Bone marrow (tissue), 2 donors: ENCODE measurements at regions not wholly inside any gene's neighbourhood (a gene's known extent, or its start where the extent isn't known, plus 50 kb on each side); places are given as distances from the start of the nearest gene placed in this dataset.
A peak's percentile ranks its signal among the peaks of the same experiment; 100 is the strongest.
"Not testable (repeated sequence)": the region's sequence is repeated elsewhere in the genome, so short reads cannot be mapped to it uniquely, and the experiment has no call there.

Experiments used
- DNase-seq, 2 donors: peaks; one replicate each; lab custom pipeline; 2025; lab: John Stamatoyannopoulos, UW

DNA sequence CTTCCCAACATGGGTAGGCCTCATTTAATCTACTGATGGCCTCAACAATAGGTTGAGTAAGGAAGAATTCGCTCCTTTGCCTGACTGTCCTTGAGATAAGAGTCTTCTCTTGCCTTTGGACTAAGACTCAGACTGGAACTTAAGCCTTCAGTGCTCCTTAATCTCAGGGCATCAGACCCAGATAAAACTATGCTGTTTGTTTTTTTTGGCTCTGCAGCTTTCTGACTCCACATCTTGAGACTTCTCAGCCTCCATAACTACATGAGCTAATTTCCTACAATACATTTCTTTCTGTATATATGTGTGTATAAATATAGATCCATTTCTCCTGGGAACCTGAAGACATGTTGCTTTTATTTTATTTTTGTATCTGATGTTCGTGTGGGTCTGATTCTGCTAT is 1470.7 kb upstream of the PRMT6 start:
- no peak for DNase-seq

DNA sequence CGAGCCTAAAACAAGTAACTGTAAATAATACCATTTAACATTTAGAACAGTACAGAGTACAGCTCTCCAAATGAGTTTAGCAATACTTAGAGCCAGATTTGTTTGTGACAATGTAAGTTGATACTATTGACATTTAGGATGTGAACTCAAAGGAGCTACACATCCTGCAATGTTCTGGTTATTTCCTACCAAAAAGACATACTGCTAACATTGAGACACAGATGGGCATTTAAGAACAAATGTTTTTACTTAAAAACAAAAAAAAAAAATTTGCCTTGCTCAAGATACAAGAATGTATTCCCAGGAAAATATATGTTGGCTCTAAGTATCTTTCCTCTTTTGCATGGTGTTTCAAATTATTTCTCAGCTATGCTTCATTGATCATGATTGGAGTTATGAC is 1464.8 kb upstream of the PRMT6 start:
- DNase-seq = no peak

DNA sequence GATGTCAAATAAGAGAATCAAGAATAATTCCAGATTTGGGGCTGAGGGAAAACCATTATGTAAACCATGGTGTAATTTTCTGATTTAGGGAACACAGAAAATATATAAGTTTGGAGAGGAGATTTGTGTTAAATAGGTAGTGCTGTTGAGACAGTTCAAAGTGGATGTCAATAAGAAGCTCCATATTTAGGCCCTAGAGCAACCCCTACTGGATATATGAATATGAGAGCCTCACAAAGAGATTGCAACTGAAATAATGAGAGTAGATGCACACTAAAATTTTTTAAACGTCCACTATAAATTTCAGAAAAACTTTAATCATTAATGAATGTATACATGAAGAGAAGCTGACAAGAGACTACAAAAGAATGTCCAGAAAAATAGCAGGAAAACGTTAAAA is 1447.8 kb upstream of the PRMT6 start:
- DNase-seq = no peak

DNA sequence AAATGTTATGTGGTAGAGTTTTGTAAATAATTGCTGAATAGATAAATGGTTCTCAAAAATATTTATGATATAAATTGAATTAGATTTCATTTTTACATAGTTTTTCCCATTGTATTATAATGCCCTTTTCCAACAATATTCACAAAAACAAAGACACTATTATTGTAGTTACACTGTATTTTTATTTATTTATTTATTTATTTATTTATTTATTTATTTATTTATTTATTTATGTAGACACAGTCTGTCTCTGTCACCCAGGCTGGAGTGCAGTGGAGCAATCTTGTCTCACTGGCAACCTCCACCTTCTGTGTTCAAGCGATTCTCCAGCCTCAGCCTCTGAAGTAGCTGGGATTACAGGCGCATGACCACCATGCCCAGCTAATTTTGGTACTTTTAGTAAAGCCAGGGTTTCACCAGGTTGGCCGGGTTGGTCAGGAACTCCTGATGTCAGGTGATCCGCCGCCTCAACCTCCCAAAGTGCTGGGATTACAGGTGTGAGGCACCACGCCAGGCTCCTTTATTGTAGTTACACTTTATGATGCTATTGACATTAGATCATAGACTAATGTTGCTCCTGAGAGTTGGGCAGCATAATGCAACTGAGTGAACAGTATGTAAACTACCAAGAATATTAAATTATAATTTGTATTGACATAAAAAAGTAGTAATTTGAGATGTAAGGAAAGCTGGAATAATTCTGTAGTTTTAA is 1430.0 kb upstream of the PRMT6 start:
- no peak for DNase-seq

DNA sequence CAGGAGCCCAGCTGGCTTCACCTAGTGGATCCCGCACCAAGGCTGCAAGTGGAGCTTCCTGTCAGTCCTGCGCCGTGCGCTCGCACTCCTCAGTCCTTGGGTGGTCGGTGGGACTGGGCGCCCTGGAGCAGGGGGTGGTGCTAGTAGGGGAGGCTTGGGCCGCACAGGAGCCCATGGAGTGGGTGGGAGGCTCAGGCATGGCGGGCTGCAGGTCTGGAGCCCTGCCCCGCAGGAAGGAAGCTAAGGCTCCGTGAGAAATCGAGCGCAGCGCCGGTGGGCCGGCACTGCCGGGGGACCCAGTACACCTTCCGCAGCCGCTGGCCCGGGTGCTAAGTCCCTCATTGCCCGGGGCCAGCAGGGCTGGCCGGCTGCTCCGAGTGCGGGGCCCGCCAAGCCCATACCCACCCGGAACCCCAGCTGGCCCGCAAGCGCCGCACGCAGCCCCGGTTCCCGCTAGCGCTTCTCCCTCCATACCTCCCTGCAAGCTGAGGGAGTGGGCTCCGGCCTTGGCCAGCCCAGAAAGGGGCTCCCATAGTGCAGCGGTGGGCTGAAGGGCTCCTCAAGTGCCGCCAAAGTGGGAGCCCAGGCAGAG is 1425.2 kb upstream of the PRMT6 start:
- not testable (repeated sequence) for DNase-seq

DNA sequence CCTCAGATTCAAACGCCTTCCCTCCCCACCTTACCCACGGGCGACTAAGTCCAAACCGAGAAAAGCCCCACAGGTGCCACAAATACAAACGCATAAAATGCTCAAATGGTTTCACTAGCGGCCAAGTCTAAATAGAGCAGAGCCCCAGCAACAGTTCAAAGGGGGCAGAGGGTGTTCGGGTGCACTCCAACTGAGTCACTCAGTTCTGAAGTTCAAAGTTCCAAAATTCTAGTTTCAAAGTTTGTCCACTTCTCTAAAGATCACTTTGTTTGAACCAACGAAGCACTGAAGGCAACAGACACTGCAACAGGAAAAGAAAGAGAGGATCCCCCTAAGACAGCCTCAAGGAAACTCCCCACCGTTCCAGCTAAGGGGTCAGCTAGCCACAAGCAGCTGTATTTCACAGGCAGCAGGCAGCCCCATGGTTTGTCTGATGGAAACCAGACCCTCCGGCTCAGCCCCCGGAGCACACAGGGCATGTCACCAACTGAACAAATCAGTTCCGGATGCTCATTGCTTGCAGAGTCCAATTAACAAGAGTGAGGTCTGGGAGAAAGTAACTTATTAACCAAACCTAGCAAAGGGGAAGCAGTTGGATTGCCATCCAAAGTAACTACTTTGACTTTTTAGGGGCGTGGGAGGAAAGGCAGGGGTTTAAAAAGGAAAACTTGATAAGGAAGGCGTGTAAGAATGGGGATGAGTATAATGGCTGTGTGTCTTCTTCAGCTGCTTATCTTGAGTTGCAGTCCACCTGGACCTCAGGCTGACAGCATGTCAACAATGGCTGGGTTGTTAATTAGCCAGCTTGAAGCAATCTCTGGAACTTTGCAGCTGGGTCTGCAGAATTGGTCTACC is 1423.9 kb upstream of the PRMT6 start:
- no peak for DNase-seq

DNA sequence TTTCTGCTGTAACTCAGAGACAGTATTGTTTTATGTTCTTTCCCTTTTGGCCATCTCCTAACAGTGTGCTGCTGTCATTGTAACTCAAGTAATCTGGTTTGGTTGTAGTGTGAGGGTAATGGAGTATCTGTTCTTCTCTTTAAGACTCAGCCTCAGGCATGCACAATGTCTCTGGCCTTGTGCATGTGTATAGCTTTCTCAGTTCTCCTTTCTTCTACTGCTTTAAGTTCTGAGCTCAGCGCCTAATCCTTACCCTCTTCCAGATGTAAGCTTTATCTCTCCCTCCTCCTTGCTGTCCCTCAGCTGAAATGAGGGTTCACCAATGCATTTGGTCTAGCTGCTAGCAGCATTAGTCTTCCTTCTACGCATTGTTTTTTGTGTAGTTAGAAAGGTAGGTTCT is 1420.4 kb upstream of the PRMT6 start:
- DNase-seq = no peak

DNA sequence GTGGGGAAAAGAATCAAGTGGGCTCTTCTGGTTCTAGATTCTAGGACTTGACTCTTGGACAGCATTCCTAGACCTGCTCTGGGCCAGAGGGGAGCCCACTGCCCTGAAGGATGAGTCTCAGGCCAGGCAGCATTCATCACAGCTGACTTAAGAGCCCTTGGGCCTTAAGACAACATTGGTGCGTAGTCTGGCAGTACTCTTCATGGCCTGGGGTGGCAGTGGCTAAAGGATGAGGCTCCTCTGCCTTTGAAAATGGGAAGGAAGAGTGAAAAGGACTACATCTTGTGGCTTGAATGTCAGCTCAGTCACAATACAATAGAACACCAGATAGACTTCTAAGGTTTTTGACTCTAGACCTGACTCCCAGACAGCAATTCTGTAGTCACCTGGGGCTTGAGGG is 1415.1 kb upstream of the PRMT6 start:
- no peak for DNase-seq

DNA sequence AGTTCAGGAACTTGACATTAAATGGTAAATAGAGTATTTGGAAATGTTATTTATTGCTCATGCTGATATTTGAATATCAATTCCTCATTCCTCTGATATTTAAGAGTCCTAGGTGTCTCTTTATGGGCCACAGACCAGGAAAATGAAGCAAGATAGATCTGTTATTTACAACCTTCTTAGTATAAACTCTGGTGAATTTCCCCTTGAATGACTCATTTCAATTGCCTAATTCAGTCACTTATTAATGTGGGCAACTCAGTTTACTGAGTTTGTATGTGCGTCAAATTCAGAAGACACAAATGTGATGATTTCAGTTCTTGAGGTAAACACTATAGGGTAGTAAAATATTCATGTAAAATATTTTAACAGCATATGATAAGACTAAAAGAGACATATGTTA is 1404.4 kb upstream of the PRMT6 start:
- DNase-seq = no peak

DNA sequence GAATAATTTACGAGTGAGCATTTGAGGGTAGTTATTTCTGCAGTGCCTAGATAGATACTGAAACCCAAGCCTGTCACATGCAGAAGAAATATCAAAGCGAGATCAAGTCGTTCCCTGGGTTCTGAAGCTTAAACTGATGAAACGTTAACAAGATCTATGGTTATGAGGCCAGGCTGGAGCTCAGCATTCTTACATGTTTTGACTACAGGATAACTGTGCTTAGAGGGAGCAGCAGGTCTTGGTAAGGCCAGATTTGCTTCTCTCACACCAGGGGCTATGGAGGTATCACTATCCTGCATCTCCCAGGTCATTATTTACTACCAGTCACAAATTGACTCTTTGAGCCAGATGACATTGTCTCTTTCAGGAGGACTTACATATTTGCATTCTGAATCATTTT is 1401.4 kb upstream of the PRMT6 start:
- DNase-seq = no peak

DNA sequence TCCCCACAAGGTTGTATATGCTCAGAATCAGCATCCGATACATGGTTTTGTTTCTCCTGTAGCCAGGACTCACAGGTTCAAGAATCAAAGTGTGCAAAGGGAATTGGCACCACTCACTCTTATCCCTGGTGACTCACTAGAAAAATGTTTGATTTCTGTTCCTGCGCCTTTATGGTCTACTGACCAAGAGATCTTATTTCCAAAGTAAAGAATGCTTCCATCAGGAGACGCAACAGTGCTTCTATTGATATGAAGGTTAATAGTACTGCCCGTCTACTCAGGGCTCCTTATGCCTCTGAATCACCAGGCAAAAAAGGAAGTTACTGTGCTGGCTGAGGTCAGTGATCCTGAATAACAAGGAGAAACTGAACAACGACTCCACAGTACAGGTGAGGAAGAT is 1392.0 kb upstream of the PRMT6 start:
- no peak for DNase-seq

DNA sequence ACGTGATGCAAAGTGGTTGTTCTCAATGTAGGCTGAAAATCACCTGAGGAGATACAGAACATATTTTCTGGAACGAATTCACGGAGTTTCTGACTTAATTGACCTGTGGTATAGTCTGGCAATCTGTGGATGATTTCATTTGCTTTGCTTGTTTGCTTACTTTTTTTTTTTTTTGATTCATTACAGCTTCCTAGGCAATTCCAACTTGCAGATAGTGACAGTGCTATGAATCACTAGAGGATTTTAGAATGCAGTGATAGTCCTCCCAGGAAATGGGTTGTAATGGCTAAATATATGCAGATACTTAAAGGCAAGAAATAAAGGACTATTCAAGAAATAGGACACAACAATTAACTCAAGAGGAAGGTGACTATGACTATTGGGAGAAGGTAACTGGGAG is 1378.1 kb upstream of the PRMT6 start:
- no peak for DNase-seq

DNA sequence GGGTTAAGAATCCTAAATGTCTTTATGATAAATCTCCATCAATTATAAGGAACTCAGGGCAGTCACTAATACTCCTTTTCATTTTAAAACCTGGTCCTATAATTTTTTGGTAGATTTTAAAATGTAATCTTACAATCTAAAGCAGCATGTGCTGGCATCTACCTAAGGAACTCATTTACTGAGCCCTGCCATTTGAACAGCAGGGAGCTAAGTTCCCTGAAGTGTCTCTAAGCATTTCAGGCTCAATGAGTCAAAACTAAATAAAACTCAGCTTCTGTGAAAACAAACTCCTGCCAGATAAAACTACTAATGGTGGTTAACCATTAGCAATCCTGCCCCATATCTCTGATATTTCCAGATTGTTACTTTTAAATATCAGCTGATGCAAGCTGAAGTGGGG is 1371.8 kb upstream of the PRMT6 start:
- no peak for DNase-seq

DNA sequence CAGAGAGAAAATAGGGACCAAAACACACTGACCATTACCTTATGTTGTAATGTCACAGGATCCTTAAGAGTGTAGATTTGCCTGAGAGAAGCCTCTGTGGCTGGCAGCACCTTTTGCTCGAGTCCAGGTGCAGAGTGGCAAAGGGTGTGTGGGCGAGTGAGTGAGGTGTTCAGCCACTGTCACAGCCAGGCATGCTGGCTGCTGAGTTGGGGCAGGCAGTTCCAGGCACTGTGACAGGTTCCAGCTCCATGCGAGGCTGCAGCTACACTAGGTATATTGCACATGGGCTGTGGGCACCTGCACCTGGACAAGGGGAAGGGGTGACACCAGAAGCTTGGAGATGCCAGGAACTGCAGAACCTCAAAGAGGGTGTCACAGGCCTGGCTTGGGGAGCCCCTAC is 1370.4 kb upstream of the PRMT6 start:
- no peak for DNase-seq

DNA sequence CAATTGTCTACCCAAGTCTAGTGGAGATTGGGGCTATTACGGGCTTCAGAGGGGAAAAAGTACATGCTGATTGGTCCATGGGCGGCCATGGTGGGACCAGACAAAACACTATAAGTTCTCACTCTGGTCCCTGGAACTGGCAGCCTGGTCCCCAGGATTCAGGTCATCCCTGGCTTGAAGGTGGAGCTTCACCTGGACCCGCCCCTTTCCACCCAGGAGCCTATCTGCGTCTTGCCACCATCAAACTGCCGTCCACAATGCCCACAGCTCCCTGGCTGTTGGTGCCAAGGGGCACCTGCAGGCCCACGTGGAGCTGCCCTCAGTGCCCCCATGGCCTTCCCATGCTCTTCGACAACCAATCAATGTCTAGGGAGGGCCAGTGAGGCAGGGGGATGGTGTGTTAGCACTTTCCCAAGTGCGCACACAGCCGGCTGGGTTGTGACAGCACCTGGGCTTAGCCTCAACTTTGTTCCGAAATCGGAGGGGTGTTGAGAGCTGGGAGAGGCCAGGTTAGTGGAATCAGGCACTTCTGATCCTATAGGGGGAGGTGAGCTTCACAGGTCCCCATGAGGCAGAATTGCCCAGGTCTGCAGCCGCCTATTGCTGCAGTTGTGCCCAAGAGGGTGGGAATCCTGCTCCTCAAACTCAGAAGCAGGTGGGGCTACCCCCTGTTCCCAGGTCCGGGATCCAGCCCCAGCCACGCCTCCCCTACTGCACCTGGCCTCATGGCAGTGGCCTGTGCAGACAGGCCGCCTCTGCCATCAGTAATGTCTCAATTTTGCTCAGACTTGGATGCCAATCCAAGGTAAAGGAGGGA is 1369.4 kb upstream of the PRMT6 start:
- no peak for DNase-seq

DNA sequence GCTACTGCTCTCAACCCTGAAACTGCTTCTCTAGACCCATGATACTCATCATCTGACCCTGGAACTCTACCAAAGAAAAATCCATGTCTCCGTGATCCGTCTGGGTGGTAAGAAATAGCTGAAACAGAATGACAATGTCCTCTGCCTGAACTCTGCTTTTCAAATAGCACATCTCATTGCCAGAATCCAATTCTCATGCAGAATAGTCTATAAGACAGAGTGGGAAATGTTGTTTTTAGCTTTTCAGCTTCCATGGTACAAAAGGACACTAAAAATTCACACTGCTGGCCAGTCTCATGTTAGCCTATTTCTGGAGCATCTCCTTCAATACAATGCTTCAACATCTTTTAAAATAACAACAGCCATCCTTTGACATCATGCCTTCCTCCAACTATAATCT is 1355.8 kb upstream of the PRMT6 start:
- DNase-seq = no peak

DNA sequence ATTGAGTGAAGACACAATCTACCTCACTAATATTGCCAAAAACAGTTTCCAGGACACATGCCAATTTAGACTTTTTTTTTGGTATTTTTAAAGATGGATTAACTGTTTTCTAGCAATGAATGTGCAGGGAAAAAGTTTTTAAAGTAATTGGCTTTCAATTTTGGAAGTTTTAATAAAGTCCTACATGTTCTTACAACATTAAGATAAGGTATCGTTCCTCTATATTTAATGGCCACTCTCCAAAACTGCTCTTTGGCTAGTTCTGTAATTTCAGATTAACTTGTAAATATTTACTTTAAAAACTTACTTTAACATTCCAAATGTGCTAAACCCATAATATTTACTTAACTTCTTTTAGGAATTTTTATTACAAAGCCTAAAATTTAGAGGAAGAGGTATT is 1332.2 kb upstream of the PRMT6 start:
- DNase-seq = no peak

DNA sequence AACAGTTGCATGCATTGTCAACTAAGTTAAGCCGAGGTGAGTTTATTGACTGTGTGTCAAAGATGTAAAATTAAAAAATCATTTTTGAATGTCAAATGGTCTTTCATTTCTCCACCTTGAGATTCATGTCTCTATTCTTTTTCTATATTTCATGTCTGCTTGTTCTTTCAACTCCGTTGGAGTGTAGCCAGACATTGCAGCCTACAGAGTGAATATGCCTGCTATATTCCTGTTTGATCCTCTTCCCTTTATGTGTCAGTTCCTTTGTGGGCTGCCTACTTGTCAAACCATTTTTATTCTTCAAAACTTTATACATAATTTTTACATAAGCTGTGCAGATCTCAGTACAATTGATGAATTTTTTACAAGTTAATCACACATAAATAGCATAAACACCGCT is 1325.8 kb upstream of the PRMT6 start:
- no peak for DNase-seq

DNA sequence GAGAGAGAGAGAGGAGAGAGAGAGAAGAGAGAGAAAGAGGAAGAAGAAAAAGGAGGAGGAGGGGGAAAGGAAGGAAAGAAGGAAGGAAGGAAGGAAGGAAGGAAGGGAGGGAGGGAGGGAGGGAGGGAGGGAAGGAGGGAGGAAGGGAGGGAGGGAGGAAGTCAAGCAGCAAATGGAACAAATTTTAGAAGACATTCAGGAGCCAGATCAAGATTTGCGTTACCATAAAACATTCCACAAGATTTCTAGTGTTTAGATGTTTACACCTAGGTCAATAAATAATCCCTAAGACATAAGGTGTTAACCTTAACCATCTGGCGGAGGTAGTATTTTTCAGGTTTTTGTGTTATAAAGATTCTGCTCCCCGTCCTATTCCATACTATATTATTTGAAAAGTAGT is 1320.1 kb upstream of the PRMT6 start:
- DNase-seq = no peak

DNA sequence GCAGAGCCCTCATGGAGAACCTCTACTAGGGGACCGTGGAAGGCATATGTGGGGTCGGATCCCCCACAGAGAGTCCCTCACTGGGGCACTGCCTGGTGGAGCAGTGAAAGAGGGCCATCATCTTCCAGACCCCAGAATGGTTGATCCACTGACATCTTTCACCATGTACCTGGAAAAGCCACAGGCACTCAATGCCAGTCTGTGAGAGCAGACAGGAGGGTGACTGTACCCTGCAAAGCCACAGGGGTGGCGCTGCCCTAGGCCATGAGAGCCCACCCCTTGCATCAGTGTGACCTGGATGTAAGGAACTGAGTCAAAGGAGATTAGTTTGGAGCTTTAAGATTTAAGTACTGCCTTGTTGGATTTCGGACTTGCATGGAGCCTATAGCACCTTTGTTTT is 1276.7 kb upstream of the PRMT6 start:
- DNase-seq = no peak

DNA sequence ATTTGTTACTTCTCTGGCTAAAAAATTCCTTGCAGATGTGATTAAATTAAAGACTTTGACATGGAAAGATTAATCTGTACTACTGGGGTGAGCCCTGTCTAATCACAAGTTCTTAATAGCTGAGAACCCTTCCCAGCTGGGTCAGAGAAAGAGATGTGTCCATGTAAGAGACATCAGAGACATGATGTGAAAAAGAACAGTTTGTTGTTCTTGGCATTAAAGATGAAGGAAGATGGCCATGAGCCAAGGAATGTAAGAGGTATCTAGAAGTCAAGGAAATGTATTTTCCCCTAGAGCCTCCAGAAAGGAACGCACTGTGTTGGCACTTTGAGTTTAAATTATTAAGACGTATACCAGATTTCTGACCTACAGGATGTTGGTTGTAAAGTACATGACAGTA is 1271.5 kb upstream of the PRMT6 start:
- no peak for DNase-seq

DNA sequence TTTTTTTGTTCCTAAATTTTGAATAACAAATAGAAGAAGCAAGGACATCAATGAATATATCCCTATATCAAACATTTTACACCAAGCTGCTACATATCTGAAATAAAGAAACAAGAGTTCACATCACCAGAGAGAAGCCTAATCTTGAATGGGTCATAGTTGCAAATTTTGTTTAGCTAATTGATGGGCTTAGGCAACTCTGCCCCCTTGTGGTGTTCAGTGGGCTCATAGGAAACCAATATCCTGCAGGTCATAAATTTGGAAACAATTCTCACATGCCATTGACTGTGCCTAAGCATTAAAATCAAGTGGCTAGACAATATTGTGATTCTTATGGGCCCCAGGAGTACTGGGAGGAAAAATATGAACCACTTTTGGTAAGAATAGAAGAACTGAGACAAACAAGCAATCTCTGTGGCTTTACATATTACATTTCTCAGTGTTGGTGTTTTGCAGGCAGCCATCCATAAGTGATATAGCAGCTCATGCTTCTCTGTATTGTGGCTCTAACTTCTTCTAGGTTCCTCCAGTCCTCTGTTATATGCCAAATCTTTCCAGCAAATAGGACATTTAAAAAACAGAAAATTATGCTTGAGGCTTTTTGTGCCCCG is 1262.8 kb upstream of the PRMT6 start:
- peak in 1 of 2 donors; percentile 10 for DNase-seq
